Upper lobe of left lung (tissue), 6 donors: ENCODE measurements at regions not wholly inside any gene's neighbourhood (a gene's known extent, or its start where the extent isn't known, plus 50 kb on each side); places are given as distances from the start of the nearest gene placed in this dataset.
"Not testable (repeated sequence)": the region's sequence is repeated elsewhere in the genome, so short reads cannot be mapped to it uniquely, and the experiment has no call there.

Experiments used
- ATAC-seq, 2 donors: fragments of 200-7000 bp; cut with Tn5 transposase; one replicate each; pipeline ENCODE4 v1.9.1; 2022; ENCODE audit warnings: mild to moderate bottlenecking in 2 of 2, moderate library complexity in 2 of 2; ENCODE audit not compliant: low FRiP score in 2 of 2
- DNase-seq, 2 donors: peaks; one replicate each; pipeline ENCODE4 v3.0.0-alpha.2; 2019 to 2020
- H3K27ac ChIP-seq, 4 donors: fragments of 200-600 bp; sonication (generic); one replicate each; pipeline ENCODE4 v1.5.1; 2016 to 2019
- H3K27me3 ChIP-seq, 4 donors: fragments of 200-600 bp; sonication (generic); one replicate each; pipeline ENCODE4 v1.5.1; 2017 to 2019
- H3K36me3 ChIP-seq, 4 donors: fragments of 200-600 bp; sonication (generic); one replicate each; pipeline ENCODE4 v1.5.1; 2016 to 2019
- H3K4me1 ChIP-seq, 4 donors: fragments of 200-600 bp; sonication (generic); one replicate each; pipeline ENCODE4 v1.5.1; 2018 to 2019
- H3K4me3 ChIP-seq, 4 donors: fragments of 200-600 bp; sonication (generic); one replicate each; pipeline ENCODE4 v1.5.1; 2017 to 2019; ENCODE audit warnings: mild to moderate bottlenecking in 2 of 4, moderate library complexity in 1 of 4
- H3K9me3 ChIP-seq, 4 donors: fragments of 200-600 bp; sonication (generic); one replicate each; pipeline ENCODE4 v1.5.1; 2018 to 2019
- EP300 ChIP-seq, 4 donors: sonication (generic); formaldehyde crosslinking; IDR thresholded peaks; one replicate each; pipeline ENCODE4 v1.5.1; 2017; ENCODE audit warnings: antibody characterized with exemption in 4 of 4, control low read depth in 2 of 4
- POLR2A ChIP-seq, 4 donors: fragments of 450-650 bp; IDR thresholded peaks; one replicate each; pipeline ENCODE4 v1.5.1; 2016 to 2017; ENCODE audit warnings: antibody characterized with exemption in 4 of 4, mild to moderate bottlenecking in 2 of 4
- POLR2AphosphoS5 ChIP-seq, 2 donors: sonication (generic); formaldehyde crosslinking; IDR thresholded peaks; one replicate each; pipeline ENCODE4 v1.5.1; 2017; ENCODE audit warnings: antibody characterized with exemption in 2 of 2
- WGBS, 2 donors: methylation state at CpG; one replicate each; pipeline ENCODE4 v1.1.5; 2017 to 2018; 5-methylcytosine and 5-hydroxymethylcytosine counted together
- TF ChIP-seq, protein P1 (sequence below), 6 experiments: fragments of 450-650 bp in 4 of 6; fragments of 200-600 bp in 2 of 6; sonication (generic) in 2 of 6; IDR thresholded peaks; one replicate each; pipeline ENCODE4 v1.5.1; 2016 to 2019; ENCODE audit warnings: antibody characterized with exemption in 6 of 6
- donor health status: DM: no; HTN: no; CAD: no; lungs with moderate emphysema.
- donor health status: DM: no; HTN: yes; CAD: no; lungs with severe emphysema.

DNA sequence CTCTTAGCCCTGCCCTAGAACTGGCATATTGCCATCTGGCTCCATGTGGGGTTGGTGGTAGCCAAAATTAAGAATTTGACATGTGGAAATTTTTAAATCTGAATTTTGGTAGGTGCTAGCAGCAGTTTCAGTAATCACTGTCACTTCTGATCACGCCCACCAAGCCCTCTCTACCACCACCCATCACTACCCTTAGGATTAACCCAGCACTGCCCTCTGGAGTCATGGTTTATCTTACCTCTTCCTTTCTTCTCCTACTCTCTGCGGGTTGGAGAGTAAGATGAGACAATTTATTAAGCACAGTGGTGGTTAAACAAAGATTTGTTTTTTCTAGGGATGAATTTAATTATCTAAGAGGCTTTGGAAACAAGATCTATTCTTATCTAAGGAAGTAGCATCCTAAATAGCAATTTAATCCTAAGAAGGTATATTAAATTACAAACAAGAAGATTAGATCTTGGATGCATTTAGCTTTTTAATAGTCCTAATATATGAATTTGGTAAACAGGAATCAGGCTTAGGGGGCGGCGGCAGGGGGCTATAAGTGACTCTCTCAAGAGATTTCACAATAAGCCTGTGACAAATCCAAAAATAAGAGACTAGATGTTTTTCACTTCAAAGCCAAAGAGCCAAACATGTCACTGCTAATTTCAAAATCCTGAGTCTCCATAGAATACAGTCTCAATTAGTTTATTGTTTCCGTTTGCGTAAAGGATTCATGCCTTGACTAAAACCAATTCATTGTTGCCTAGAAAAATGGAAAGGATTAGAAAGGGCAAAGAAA is 498.4 kb upstream of the UBE2E2 start:
- H3K4me3 ChIP-seq = no peak overlapping the region
- no peak overlapping the region for H3K27ac ChIP-seq
- TF ChIP-seq POLR2AphosphoS5 (IDR thresholded peaks at IDR 0.05) = no peak
- no peak for TF ChIP-seq EP300 (IDR thresholded peaks at IDR 0.05)
- no peak for TF ChIP-seq POLR2A (IDR thresholded peaks at IDR 0.05)
- TF ChIP-seq, protein P1, sequence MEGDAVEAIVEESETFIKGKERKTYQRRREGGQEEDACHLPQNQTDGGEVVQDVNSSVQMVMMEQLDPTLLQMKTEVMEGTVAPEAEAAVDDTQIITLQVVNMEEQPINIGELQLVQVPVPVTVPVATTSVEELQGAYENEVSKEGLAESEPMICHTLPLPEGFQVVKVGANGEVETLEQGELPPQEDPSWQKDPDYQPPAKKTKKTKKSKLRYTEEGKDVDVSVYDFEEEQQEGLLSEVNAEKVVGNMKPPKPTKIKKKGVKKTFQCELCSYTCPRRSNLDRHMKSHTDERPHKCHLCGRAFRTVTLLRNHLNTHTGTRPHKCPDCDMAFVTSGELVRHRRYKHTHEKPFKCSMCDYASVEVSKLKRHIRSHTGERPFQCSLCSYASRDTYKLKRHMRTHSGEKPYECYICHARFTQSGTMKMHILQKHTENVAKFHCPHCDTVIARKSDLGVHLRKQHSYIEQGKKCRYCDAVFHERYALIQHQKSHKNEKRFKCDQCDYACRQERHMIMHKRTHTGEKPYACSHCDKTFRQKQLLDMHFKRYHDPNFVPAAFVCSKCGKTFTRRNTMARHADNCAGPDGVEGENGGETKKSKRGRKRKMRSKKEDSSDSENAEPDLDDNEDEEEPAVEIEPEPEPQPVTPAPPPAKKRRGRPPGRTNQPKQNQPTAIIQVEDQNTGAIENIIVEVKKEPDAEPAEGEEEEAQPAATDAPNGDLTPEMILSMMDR (IDR thresholded peaks at IDR 0.05) = no peak
- peaks cover 0 to 8% (median 3%) of the 10 kb centered on the region in 4 donors for H3K9me3 ChIP-seq
- DNase-seq (no peak), ATAC-seq (no peak)
- WGBS, 2 donors = 67 to 70% methylated on average over 6 of the region's 6 CpGs
- no peaks in the 10 kb centered on the region for H3K36me3 ChIP-seq
- H3K4me1 ChIP-seq = no peaks in the 10 kb centered on the region
- H3K27me3 ChIP-seq = no peaks in the 10 kb centered on the region

- not testable (repeated sequence) for ATAC-seq, H3K27ac ChIP-seq, H3K9me3 ChIP-seq, H3K36me3 ChIP-seq, H3K27me3 ChIP-seq, H3K4me1 ChIP-seq, H3K4me3 ChIP-seq
- DNase-seq = peak in 1 of 2 donors; percentile 1
- WGBS, 2 donors = 90 to 94% methylated on average over 7 to 10 of the region's 10 CpGs
Observed at GRCh38 chr3:22706922-22707321, 496.2 kb upstream of the UBE2E2 start.

DNA sequence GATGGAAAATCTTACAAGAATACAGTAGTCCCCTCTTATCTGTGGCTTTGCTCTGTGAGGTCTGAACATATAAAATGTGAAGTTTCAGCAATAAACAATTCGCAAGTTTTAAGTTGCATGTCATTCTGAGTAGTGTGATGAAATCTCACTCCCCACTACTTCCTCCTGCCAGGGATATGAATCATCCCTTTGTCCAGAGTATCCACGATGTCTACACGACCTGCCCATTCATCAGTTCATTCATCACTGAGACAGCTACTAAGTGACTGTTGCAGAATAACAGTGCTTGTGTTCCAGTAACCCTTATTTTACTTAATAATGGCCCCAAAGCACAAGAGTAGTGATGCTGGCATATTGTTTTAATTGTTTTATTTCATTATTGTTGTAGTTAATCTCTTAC is 489.2 kb upstream of the UBE2E2 start:
- DNase-seq (no peak), ATAC-seq (peak; percentile 49 to 87)
- Histone ChIP-seq H3K4me3 (no peak overlapping the region), H3K36me3 (no peaks in the 10 kb centered on the region), H3K4me1 (no peaks in the 10 kb centered on the region), H3K9me3 (no peaks in the 10 kb centered on the region), H3K27ac (no peak overlapping the region), H3K27me3 (no peaks in the 10 kb centered on the region)
- WGBS, 2 donors = 16 to 24% methylated on average over 3 of the region's 3 CpGs
- no peak for TF ChIP-seq EP300 (IDR thresholded peaks at IDR 0.05)

DNA sequence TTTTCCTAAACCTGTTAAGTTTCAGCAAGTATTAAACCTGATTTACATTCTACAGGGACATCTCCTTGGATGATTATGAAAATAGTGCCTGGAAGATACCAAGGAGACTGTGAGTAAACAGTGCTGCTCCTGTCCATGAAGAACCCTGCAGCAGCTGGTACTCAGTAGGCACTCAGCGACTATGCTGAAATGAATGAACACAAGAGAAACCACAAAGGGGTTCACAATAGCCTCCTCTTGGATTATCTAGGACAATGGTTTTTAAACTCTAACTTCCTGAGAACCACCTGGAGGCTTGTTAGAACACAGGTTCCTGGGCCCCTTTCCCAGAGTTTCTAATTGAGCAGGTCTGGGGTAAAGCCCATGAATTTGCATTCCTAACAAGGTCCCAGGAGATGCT is 488.4 kb upstream of the UBE2E2 start:
- no peak for TF ChIP-seq EP300 (IDR thresholded peaks at IDR 0.05)
- no peak for TF ChIP-seq POLR2A (IDR thresholded peaks at IDR 0.05)
- TF ChIP-seq POLR2AphosphoS5 (IDR thresholded peaks at IDR 0.05) = no peak
- TF ChIP-seq, protein P1 (IDR thresholded peaks at IDR 0.05) = no peak
- Histone ChIP-seq H3K4me3 (no peak overlapping the region), H3K27me3 (no peaks in the 10 kb centered on the region), H3K27ac (no peak overlapping the region), H3K9me3 (no peaks in the 10 kb centered on the region), H3K4me1 (no peaks in the 10 kb centered on the region), H3K36me3 (no peaks in the 10 kb centered on the region)
- WGBS, 2 donors = 80 to 89% methylated on average over 1 of the region's 1 CpG
- no peak for DNase-seq
- ATAC-seq = no peak

DNA sequence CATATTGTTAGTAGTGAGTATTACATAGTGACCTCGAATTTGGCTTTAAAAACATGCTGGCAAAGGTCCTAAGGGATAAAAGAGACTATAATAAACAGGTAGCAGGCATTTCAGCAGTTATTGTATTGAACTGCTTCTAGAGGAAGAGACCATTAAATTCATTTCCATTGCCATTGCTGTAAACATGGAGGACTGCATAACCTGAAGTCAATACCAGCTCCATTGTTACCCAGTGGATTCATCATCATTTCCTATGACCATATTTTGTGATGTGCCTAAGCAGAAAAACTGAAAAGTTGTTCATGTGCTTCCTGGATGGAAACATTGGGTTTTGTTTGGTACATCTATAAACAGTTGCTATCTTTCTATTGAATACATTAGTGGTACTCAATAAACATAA is 482.5 kb upstream of the UBE2E2 start:
- H3K27me3 ChIP-seq = no peaks in the 10 kb centered on the region
- no peak overlapping the region for H3K27ac ChIP-seq
- H3K36me3 ChIP-seq = no peaks in the 10 kb centered on the region
- H3K4me1 ChIP-seq = no peaks in the 10 kb centered on the region
- no peak overlapping the region for H3K4me3 ChIP-seq
- ATAC-seq (no peak), DNase-seq (no peak)
- 38 to 46% methylated on average over 1 of the region's 1 CpG for WGBS, 2 donors
- TF ChIP-seq EP300 (IDR thresholded peaks at IDR 0.05) (no peak), POLR2A (IDR thresholded peaks at IDR 0.05) (no peak), POLR2AphosphoS5 (IDR thresholded peaks at IDR 0.05) (no peak)
- TF ChIP-seq, protein P1 (IDR thresholded peaks at IDR 0.05) = no peak
- no peaks in the 10 kb centered on the region for H3K9me3 ChIP-seq

DNA sequence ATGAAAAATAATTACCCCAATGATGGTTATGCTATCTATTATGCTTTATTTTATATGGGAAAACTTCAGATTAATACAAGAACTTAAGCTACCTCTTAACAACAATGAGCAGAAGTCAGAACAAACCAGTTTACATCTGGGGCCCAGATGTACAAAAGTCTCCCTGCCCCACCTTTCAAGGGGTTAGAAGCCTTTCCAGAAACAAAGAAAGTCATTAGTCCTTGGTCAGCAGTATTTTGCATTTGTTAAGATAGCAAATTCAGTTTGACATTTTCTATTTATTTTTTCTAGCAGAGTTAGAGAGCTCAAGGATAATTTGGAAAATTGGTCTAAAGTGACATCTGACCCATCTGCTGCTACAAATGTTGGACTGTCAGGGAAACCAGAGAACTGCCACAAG is 478.7 kb upstream of the UBE2E2 start:
- H3K27ac ChIP-seq = no peak overlapping the region
- H3K4me3 ChIP-seq = no peak overlapping the region
- DNase-seq (no peak), ATAC-seq (no peak)
- no peaks in the 10 kb centered on the region for H3K9me3 ChIP-seq
- no peaks in the 10 kb centered on the region for H3K27me3 ChIP-seq
- TF ChIP-seq POLR2AphosphoS5 (IDR thresholded peaks at IDR 0.05) (no peak), POLR2A (IDR thresholded peaks at IDR 0.05) (no peak), EP300 (IDR thresholded peaks at IDR 0.05) (no peak)
- TF ChIP-seq, protein P1 (IDR thresholded peaks at IDR 0.05) = no peak
- no peaks in the 10 kb centered on the region for H3K4me1 ChIP-seq
- H3K36me3 ChIP-seq = no peaks in the 10 kb centered on the region
